Naive thymus-derived CD4-positive, alpha-beta T cell (primary cell): ENCODE measurements at regions not wholly inside any gene's neighbourhood (a gene's known extent, or its start where the extent isn't known, plus 50 kb on each side); places are given as distances from the start of the nearest gene placed in this dataset.

Experiments used
- ATAC-seq: fragments of 150-1000 bp; cut with Tn5 transposase; 2 replicates; pipeline ENCODE4 v1.10.0; 2021; ENCODE audit warnings: mild to moderate bottlenecking, moderate library complexity
- CTCF ChIA-PET: fragments of 350-600 bp; sonication (Branson Sonifier 250); formaldehyde crosslinking; loops from one replicate; lab custom pipeline; 2021; ENCODE audit warnings: antibody characterized with exemption; lab: Charles Lee
- POLR2A ChIA-PET: fragments of 350-600 bp; sonication (Branson Sonifier 250); formaldehyde crosslinking; loops from one replicate; lab custom pipeline; 2021; ENCODE audit warnings: antibody characterized with exemption, inconsistent platforms; lab: Charles Lee
- DNase-seq, 9 donors: peaks; one replicate each; pipeline versions ENCODE4 v3.0.0 to v3.0.0-alpha.2; 2020 to 2022; ENCODE audit warnings: mixed read lengths in 1 of 9
- H3K27ac ChIP-seq: one replicate; pipeline ENCODE4 v1.7.0; 2013; ENCODE audit warnings: mild to moderate bottlenecking, low read depth, low read length, moderate library complexity
- H3K27me3 ChIP-seq, 2 donors: one replicate each; pipeline ENCODE4 v1.7.0; 2013; ENCODE audit warnings: low read length in 2 of 2, mild to moderate bottlenecking in 2 of 2, moderate library complexity in 2 of 2; ENCODE audit not compliant: control insufficient read depth in 2 of 2, insufficient read depth in 2 of 2
- H3K36me3 ChIP-seq, 3 experiments: 1 replicate in 2 of 3; 2 replicates in 1 of 3; pipeline ENCODE4 v1.7.0; 2013; ENCODE audit warnings: low read length in 3 of 3, mild to moderate bottlenecking in 3 of 3, moderate library complexity in 1 of 3; ENCODE audit not compliant: insufficient read depth in 3 of 3, control insufficient read depth in 2 of 3
- H3K4me1 ChIP-seq, 2 donors: one replicate each; pipeline ENCODE4 v1.7.0; 2013; ENCODE audit warnings: low read length in 2 of 2, mild to moderate bottlenecking in 2 of 2, moderate library complexity in 1 of 2; ENCODE audit not compliant: control insufficient read depth in 2 of 2, insufficient read depth in 2 of 2
- H3K4me3 ChIP-seq: 2 replicates; pipeline ENCODE4 v1.7.0; 2013; ENCODE audit warnings: mild to moderate bottlenecking, low read length
- H3K9me3 ChIP-seq, 3 experiments: 1 replicate in 2 of 3; 2 replicates in 1 of 3; pipeline ENCODE4 v1.7.0; 2013; ENCODE audit warnings: low read length in 3 of 3; ENCODE audit not compliant: control insufficient read depth in 2 of 3
- H3K27ac Mint-ChIP-seq, 9 donors: one replicate each; pipeline ENCODE4 v1.8.0; 2020 to 2022; ENCODE audit warnings: mixed read lengths in 9 of 9, mild to moderate bottlenecking in 8 of 9, moderate library complexity in 5 of 9, inconsistent platforms in 2 of 9
- H3K27me3 Mint-ChIP-seq, 5 donors: one replicate each; pipeline ENCODE4 v1.8.0; 2021 to 2022; ENCODE audit warnings: mixed read lengths in 5 of 5, mild to moderate bottlenecking in 1 of 5
- H3K36me3 Mint-ChIP-seq, 5 donors: one replicate each; pipeline ENCODE4 v1.8.0; 2020 to 2022; ENCODE audit warnings: mixed read lengths in 5 of 5, mild to moderate bottlenecking in 3 of 5, inconsistent platforms in 1 of 5
- H3K4me1 Mint-ChIP-seq, 7 donors: one replicate each; pipeline ENCODE4 v1.8.0; 2020 to 2022; ENCODE audit warnings: mixed read lengths in 7 of 7, mild to moderate bottlenecking in 3 of 7, inconsistent platforms in 1 of 7
- H3K4me3 Mint-ChIP-seq, 10 donors: one replicate each; pipeline ENCODE4 v1.8.0; 2020 to 2022; ENCODE audit warnings: mild to moderate bottlenecking in 10 of 10, mixed read lengths in 10 of 10, moderate library complexity in 6 of 10, inconsistent platforms in 2 of 10
- H3K9me3 Mint-ChIP-seq, 11 donors: one replicate each; pipeline ENCODE4 v1.8.0; 2020 to 2022; ENCODE audit warnings: mixed read lengths in 11 of 11, mild to moderate bottlenecking in 4 of 11, inconsistent platforms in 1 of 11, moderate library complexity in 1 of 11
- intact Hi-C, 2 donors: fragments of 100-400 bp; cut with micrococcal nuclease; formaldehyde crosslinking; loops; one replicate each; pipeline ENCODE4 v1.15.1; 2023

GRCh38 chr3:27642796-27643195 lies 79.3 kb downstream of the EOMES start:
- Mint-ChIP-seq H3K36me3 (peaks cover 0 to 5% (median 0%) of the 10 kb centered on the region in 5 donors), H3K9me3 (peaks cover 0 to 4% (median 0%) of the 10 kb centered on the region in 11 donors), H3K27me3 (peaks cover 0 to 7% (median 0%) of the 10 kb centered on the region in 5 donors), H3K27ac (no peak overlapping the region), H3K4me1 (peaks cover 10 to 26% (median 21%) of the 10 kb centered on the region in 7 donors), H3K4me3 (no peak overlapping the region)
- Histone ChIP-seq H3K27ac (no peak overlapping the region), H3K36me3 (no peaks in the 10 kb centered on the region), H3K4me1 (peaks cover 11 to 18% of the 10 kb centered on the region in 2 donors), H3K9me3 (no peaks in the 10 kb centered on the region), H3K4me3 (no peak overlapping the region), H3K27me3 (no peaks in the 10 kb centered on the region)
- intact Hi-C loops, result no loop called here
- DNase-seq, result no peak
- POLR2A ChIA-PET, result no interaction called here
- no peak for ATAC-seq
- CTCF ChIA-PET, result no interaction called here

GRCh38 chr3:27641888-27642601 lies 80.1 kb downstream of the EOMES start:
- Mint-ChIP-seq H3K36me3 (peaks cover 0 to 5% (median 0%) of the 10 kb centered on the region in 5 donors), H3K27ac (no peak overlapping the region), H3K27me3 (peaks cover 0 to 7% (median 0%) of the 10 kb centered on the region in 5 donors), H3K9me3 (peaks cover 0 to 4% (median 0%) of the 10 kb centered on the region in 11 donors), H3K4me3 (no peak overlapping the region), H3K4me1 (peaks cover 10 to 26% (median 21%) of the 10 kb centered on the region in 7 donors)
- POLR2A ChIA-PET, result interaction anchor here (1.0 kb wide), 1 partner anchor 9 kb away, joined by 5 read pairs; no protein-coding TSS in a partner anchor
- Histone ChIP-seq H3K4me3 (no peak overlapping the region), H3K4me1 (peaks cover 11 to 18% of the 10 kb centered on the region in 2 donors), H3K36me3 (no peaks in the 10 kb centered on the region), H3K9me3 (no peaks in the 10 kb centered on the region), H3K27me3 (no peaks in the 10 kb centered on the region), H3K27ac (no peak overlapping the region)
- intact Hi-C loops, result no loop called here
- CTCF ChIA-PET, result interaction anchor here (1.2 kb wide), 1 partner anchor 9 kb away, joined by 4 read pairs; no protein-coding TSS in a partner anchor
- no peak for ATAC-seq
- no peak for DNase-seq

- ATAC-seq (no peak), DNase-seq (no peak)
- ChIA-PET POLR2A (interaction anchor here (0.9 to 1.0 kb wide), 2 partner anchors 8 to 158 kb away, joined by 3 to 5 read pairs; no protein-coding TSS in a partner anchor), CTCF (interaction anchor here (1.2 kb wide), 1 partner anchor 8 kb away, joined by 4 read pairs; no protein-coding TSS in a partner anchor)
- peaks cover 10 to 26% (median 21%) of the 10 kb centered on the region in 7 donors for H3K4me1 Mint-ChIP-seq
- H3K4me3 Mint-ChIP-seq, result no peak overlapping the region
- H3K27me3 Mint-ChIP-seq, result peaks cover 0 to 7% (median 0%) of the 10 kb centered on the region in 5 donors
- H3K4me1 ChIP-seq, result peaks cover 11 to 18% of the 10 kb centered on the region in 2 donors
- H3K36me3 Mint-ChIP-seq, result peaks cover 0 to 5% (median 0%) of the 10 kb centered on the region in 5 donors
- peaks cover 0 to 4% (median 0%) of the 10 kb centered on the region in 11 donors for H3K9me3 Mint-ChIP-seq
- H3K27ac Mint-ChIP-seq, result peak overlapping the region in 3 of 9 donors; percentile 53 to 93 (median 61)
- no peak overlapping the region for H3K4me3 ChIP-seq
- no peaks in the 10 kb centered on the region for H3K36me3 ChIP-seq
- H3K27ac ChIP-seq, result no peak overlapping the region
- no peaks in the 10 kb centered on the region for H3K27me3 ChIP-seq
- H3K9me3 ChIP-seq, result no peaks in the 10 kb centered on the region
- intact Hi-C loops, result no loop called here
Observed at GRCh38 chr3:27641271-27641800, 80.8 kb downstream of the EOMES start.

GRCh38 chr3:27639271-27639670 lies 82.9 kb downstream of the EOMES start:
- H3K4me3 Mint-ChIP-seq, result peak overlapping the region; percentile 18 to 75 (median 56)
- DNase-seq, result peak in 6 of 9 donors; percentile 33 to 70 (median 61)
- peak overlapping the region; percentile 65 for H3K27ac ChIP-seq
- no peak overlapping the region for H3K4me3 ChIP-seq
- intact Hi-C loops, result loop anchor here in 1 of 2 donors (2.0 to 10.0 kb wide), 4 partner anchors 154 to 1974 kb away; partner anchors contain the start of genes AZI2, NEK10, SLC4A7 and TOP2B
- peaks cover 0 to 4% (median 0%) of the 10 kb centered on the region in 11 donors for H3K9me3 Mint-ChIP-seq
- H3K4me1 ChIP-seq, result peaks cover 11 to 18% of the 10 kb centered on the region in 2 donors
- peaks cover 0 to 5% (median 0%) of the 10 kb centered on the region in 5 donors for H3K36me3 Mint-ChIP-seq
- CTCF ChIA-PET, result no interaction called here
- ATAC-seq, result peak; percentile 91
- H3K4me1 Mint-ChIP-seq, result peaks cover 10 to 26% (median 21%) of the 10 kb centered on the region in 7 donors
- H3K27ac Mint-ChIP-seq, result peak overlapping the region; percentile 74 to 93 (median 90)
- H3K27me3 ChIP-seq, result no peaks in the 10 kb centered on the region
- peaks cover 0 to 7% (median 0%) of the 10 kb centered on the region in 5 donors for H3K27me3 Mint-ChIP-seq
- POLR2A ChIA-PET, result interaction anchor here (0.9 to 1.2 kb wide), 2 partner anchors 155 to 710 kb away, joined by 3 read pairs; partner anchors contain the start of genes AZI2, SLC4A7 and ZCWPW2
- no peaks in the 10 kb centered on the region for H3K9me3 ChIP-seq
- no peaks in the 10 kb centered on the region for H3K36me3 ChIP-seq

- H3K27me3 Mint-ChIP-seq, result peaks cover 0 to 7% (median 0%) of the 10 kb centered on the region in 5 donors
- Histone ChIP-seq H3K27ac (peak overlapping the region; percentile 65), H3K4me3 (no peak overlapping the region), H3K36me3 (no peaks in the 10 kb centered on the region), H3K4me1 (peaks cover 14 to 18% of the 10 kb centered on the region in 2 donors), H3K27me3 (no peaks in the 10 kb centered on the region), H3K9me3 (no peaks in the 10 kb centered on the region)
- H3K36me3 Mint-ChIP-seq, result peaks cover 0 to 5% (median 0%) of the 10 kb centered on the region in 5 donors
- no peak for ATAC-seq
- no peak for DNase-seq
- peaks cover 12 to 29% (median 24%) of the 10 kb centered on the region in 7 donors for H3K4me1 Mint-ChIP-seq
- POLR2A ChIA-PET, result interaction anchor here (0.6 to 0.9 kb wide), 2 partner anchors 159 to 704 kb away, joined by 3 read pairs; no protein-coding TSS in a partner anchor
- intact Hi-C loops, result loop anchor here in 1 of 2 donors (2.0 to 10.0 kb wide), 4 partner anchors 154 to 1974 kb away; partner anchors contain the start of genes AZI2, NEK10, SLC4A7 and TOP2B
- H3K4me3 Mint-ChIP-seq, result peak overlapping the region in 2 of 10 donors; percentile 13 to 47
- CTCF ChIA-PET, result interaction anchor here (0.7 kb wide), 1 partner anchor 155 kb away, joined by 3 read pairs; no protein-coding TSS in a partner anchor
- peaks cover 0 to 4% (median 0%) of the 10 kb centered on the region in 11 donors for H3K9me3 Mint-ChIP-seq
- H3K27ac Mint-ChIP-seq, result peak overlapping the region in 8 of 9 donors; percentile 20 to 93 (median 40)
Observed at GRCh38 chr3:27638594-27638993, 83.5 kb downstream of the EOMES start.

- peak overlapping the region in 1 of 9 donors; percentile 60 for H3K27ac Mint-ChIP-seq
- Histone ChIP-seq H3K36me3 (peaks cover 0 to 4% (median 0%) of the 10 kb centered on the region in 3 experiments), H3K27ac (no peak overlapping the region), H3K27me3 (no peaks in the 10 kb centered on the region), H3K4me1 (peaks cover 14 to 18% of the 10 kb centered on the region in 2 donors), H3K9me3 (no peaks in the 10 kb centered on the region), H3K4me3 (no peak overlapping the region)
- POLR2A ChIA-PET, result no interaction called here
- intact Hi-C loops, result loop anchor here in 1 of 2 donors (5.0 to 10.0 kb wide), 2 partner anchors 270 to 1973 kb away; partner anchors contain the start of genes NEK10 and TOP2B
- H3K4me1 Mint-ChIP-seq, result peaks cover 18 to 38% (median 33%) of the 10 kb centered on the region in 7 donors
- H3K27me3 Mint-ChIP-seq, result no peaks in the 10 kb centered on the region
- CTCF ChIA-PET, result interaction anchor here (0.7 kb wide), 1 partner anchor 154 kb away, joined by 3 read pairs; no protein-coding TSS in a partner anchor
- H3K4me3 Mint-ChIP-seq, result no peak overlapping the region
- peaks cover 0 to 4% (median 0%) of the 10 kb centered on the region in 11 donors for H3K9me3 Mint-ChIP-seq
- DNase-seq (no peak), ATAC-seq (no peak)
- peaks cover 0 to 10% (median 0%) of the 10 kb centered on the region in 5 donors for H3K36me3 Mint-ChIP-seq
Observed at GRCh38 chr3:27637346-27637995, 84.7 kb downstream of the EOMES start.
